HEK293T (cell line): ENCODE measurements at regions not wholly inside any gene's neighbourhood (a gene's known extent, or its start where the extent isn't known, plus 50 kb on each side); places are given as distances from the start of the nearest gene placed in this dataset.
"Not testable (repeated sequence)": the region's sequence is repeated elsewhere in the genome, so short reads cannot be mapped to it uniquely, and the experiment has no call there.

Experiments used
- ARNT ChIP-seq: fragments of 450-650 bp; IDR thresholded peaks from 2 replicates; pipeline ENCODE4 v1.6.1; 2017; ENCODE audit warnings: mild to moderate bottlenecking
- BHLHE40 ChIP-seq: fragments of 450-650 bp; IDR thresholded peaks from 2 replicates; pipeline ENCODE4 v1.6.1; 2016; ENCODE audit warnings: mild to moderate bottlenecking, moderate library complexity, borderline replicate concordance
- ELF4 ChIP-seq: fragments of 450-650 bp; IDR thresholded peaks from 2 replicates; pipeline ENCODE4 v1.6.1; 2017; ENCODE audit warnings: antibody characterized with exemption
- FOXA1 ChIP-seq: fragments of 450-650 bp; IDR thresholded peaks from 2 replicates; pipeline ENCODE4 v1.6.1; 2016; ENCODE audit warnings: mild to moderate bottlenecking
- FOXM1 ChIP-seq: fragments of 450-650 bp; IDR thresholded peaks from 2 replicates; pipeline ENCODE4 v1.6.1; 2017; ENCODE audit warnings: mild to moderate bottlenecking, borderline replicate concordance
- HDGF ChIP-seq: fragments of 450-650 bp; IDR thresholded peaks from 2 replicates; pipeline ENCODE4 v1.6.1; 2017; ENCODE audit warnings: antibody characterized with exemption, borderline replicate concordance
- L3MBTL2 ChIP-seq: fragments of 450-650 bp; conservative IDR thresholded peaks from 2 replicates; pipeline ENCODE4 v1.6.1; 2016; ENCODE audit warnings: mild to moderate bottlenecking
- NFRKB ChIP-seq: fragments of 450-650 bp; IDR thresholded peaks from 2 replicates; pipeline ENCODE4 v1.6.1; 2016; ENCODE audit warnings: mild to moderate bottlenecking, moderate library complexity
- SP1 ChIP-seq: fragments of 450-650 bp; IDR thresholded peaks from 2 replicates; pipeline ENCODE4 v1.6.1; 2017

GRCh38 chr12:9510392-9511011 lies 97.2 kb downstream of the KLRB1 start:
- TF ChIP-seq BHLHE40, FOXM1, NFRKB, ELF4, FOXA1, HDGF, SP1, L3MBTL2, ARNT: not testable (repeated sequence)
